ENCODE measurements at regions not wholly inside any gene's neighbourhood (a gene's known extent, or its start where the extent isn't known, plus 50 kb on each side); places are given as distances from the start of the nearest gene placed in this dataset.

DNA sequence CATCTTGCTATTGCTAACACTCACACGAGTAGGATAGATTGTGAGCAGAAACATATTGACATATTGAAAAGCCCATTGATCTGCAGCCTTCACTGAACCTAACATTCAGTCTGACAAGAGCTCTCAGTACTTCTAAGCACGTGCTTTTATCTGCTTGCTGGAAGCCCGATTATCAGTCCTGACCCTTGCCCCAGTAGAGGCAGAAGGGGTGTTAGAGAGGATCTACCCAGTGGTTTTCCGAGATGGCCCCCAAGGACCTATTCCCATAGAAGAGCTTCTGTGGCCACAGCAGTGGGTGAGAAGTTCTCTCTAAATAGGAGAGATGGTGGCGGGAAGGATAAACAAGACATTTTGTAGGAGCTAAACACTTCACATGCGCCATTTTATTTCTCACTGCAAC lies 290.9 kb upstream of the MAF start:
- intact Hi-C loops (cut with DNase I), result no loop called here
- H3K36me3 ChIP-seq, result no peaks in the 10 kb centered on the region
- H3K4me3 ChIP-seq, result no peak overlapping the region
- no peaks in the 10 kb centered on the region for H3K9me3 ChIP-seq
- ATAC-seq (no peak), DNase-seq (no peak)
- peaks cover 0 to 5% (median 0%) of the 10 kb centered on the region in 9 donors for H3K27me3 ChIP-seq
- no peak for TF ChIP-seq POLR2A (IDR thresholded peaks at IDR 0.05)
- TF ChIP-seq, protein P1, sequence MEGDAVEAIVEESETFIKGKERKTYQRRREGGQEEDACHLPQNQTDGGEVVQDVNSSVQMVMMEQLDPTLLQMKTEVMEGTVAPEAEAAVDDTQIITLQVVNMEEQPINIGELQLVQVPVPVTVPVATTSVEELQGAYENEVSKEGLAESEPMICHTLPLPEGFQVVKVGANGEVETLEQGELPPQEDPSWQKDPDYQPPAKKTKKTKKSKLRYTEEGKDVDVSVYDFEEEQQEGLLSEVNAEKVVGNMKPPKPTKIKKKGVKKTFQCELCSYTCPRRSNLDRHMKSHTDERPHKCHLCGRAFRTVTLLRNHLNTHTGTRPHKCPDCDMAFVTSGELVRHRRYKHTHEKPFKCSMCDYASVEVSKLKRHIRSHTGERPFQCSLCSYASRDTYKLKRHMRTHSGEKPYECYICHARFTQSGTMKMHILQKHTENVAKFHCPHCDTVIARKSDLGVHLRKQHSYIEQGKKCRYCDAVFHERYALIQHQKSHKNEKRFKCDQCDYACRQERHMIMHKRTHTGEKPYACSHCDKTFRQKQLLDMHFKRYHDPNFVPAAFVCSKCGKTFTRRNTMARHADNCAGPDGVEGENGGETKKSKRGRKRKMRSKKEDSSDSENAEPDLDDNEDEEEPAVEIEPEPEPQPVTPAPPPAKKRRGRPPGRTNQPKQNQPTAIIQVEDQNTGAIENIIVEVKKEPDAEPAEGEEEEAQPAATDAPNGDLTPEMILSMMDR (IDR thresholded peaks at IDR 0.05), result no peak
- H3K27ac ChIP-seq, result no peak overlapping the region
- no peaks in the 10 kb centered on the region for H3K4me1 ChIP-seq
- 78 to 79% (median 78%) methylated on average over 6 of the region's 6 CpGs for WGBS, 4 donors

DNA sequence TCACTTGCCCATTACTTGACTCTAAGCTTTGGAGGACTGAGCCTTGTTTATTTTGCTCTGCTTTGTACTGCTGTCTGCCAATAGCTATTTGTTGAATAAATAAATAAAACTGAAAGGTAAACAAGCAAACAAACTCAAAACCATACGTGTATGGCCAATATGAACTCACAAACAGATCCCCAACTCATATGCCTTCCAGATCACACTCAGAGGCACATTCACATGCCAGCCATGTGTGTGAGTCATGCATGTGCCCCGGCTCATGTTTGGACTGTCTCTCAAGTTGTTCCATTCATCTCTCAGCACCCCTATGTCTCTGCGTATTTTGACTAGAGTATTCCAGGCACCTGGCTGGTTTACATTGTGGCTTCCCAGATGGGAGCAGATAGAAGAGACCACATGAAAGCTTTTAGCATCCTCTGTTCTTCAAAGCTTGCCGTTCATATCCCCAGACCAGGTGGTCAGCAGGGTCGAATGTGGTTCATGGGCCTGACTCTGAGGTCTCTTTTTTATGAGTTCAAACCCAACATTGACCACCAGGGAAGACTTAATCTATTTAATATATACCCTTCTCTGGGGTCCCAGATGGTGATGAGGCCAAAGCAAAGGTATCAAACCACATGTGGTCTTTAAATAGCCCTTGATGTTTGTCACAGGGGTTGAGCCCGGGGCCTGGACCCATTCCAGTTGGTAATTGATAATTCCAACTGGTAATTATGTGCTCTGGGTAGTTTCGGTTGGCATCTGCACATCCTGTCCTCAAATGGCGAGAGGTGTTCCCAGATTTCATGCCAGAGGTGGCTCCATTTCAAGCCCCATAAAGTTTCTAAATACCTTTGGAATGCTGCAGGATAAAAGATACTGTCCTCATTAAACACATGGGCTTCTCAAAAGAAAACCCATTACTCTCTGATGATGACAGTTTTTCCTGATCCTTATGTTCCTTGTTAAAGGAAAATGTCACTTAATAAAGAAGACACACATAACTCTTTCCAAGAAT lies 287.3 kb upstream of the MAF start:
- intact Hi-C loops (cut with DNase I), result no loop called here
- DNase-seq (no peak), ATAC-seq (no peak)
- Histone ChIP-seq H3K9me3 (no peaks in the 10 kb centered on the region), H3K27me3 (peaks cover 0 to 5% (median 0%) of the 10 kb centered on the region in 9 donors), H3K4me3 (no peak overlapping the region), H3K27ac (no peak overlapping the region), H3K4me1 (no peaks in the 10 kb centered on the region), H3K36me3 (no peaks in the 10 kb centered on the region)
- 88 to 94% (median 91%) methylated on average over 8 of the region's 8 CpGs for WGBS, 4 donors
- TF ChIP-seq, protein P1 (IDR thresholded peaks at IDR 0.05), result no peak
- TF ChIP-seq POLR2A (IDR thresholded peaks at IDR 0.05), result no peak

DNA sequence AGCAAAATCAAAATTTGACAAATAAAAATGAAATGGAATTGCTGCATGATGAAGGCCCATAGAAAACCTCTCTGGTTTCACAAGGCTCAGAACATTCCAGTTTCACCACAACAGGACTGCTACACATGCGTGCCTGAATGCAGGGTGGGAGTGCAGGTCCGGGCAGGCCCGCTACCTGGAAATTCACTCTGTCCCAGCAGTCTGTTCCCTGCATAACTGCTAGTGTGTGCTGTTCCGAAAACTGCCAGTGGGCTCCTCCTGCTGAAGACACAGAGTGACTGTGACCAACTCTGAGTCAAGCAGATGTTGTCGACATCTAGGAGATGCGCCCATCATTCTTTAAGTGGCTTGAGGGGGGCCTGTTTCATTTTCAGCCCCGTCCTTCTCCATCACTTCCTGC lies 284.8 kb upstream of the MAF start:
- Histone ChIP-seq H3K4me1 (no peaks in the 10 kb centered on the region), H3K36me3 (no peaks in the 10 kb centered on the region), H3K9me3 (no peaks in the 10 kb centered on the region), H3K27me3 (no peaks in the 10 kb centered on the region), H3K27ac (no peak overlapping the region), H3K4me3 (no peak overlapping the region)
- TF ChIP-seq POLR2A (IDR thresholded peaks at IDR 0.05), result no peak
- DNase-seq, result no peak
- 73 to 81% (median 77%) methylated on average over 6 to 7 of the region's 7 CpGs for WGBS, 4 donors
- no peak for ATAC-seq
- intact Hi-C loops (cut with DNase I), result no loop called here

DNA sequence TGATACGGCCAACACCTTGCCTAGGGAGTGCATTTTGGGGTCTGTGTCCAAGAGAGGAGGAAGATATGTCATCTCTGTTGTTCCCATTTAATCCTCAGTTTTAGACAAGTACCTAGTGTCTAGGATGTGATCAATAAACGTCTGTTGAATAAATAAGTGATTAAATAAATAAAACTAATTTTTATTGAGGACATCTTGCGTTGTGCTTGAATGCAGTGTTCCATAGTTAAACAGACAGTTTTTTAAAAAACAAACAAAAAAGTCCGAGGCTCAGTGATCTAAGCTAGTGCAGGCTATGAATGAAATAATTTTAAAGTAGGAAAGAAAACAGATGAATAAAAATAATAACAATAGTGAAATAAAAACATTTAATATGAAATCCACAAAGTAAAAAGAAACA lies 283.0 kb upstream of the MAF start:
- TF ChIP-seq, protein P1 (IDR thresholded peaks at IDR 0.05), result no peak
- TF ChIP-seq POLR2A (IDR thresholded peaks at IDR 0.05), result no peak
- no peak for DNase-seq
- Histone ChIP-seq H3K4me1 (no peaks in the 10 kb centered on the region), H3K9me3 (no peaks in the 10 kb centered on the region), H3K4me3 (no peak overlapping the region), H3K27ac (no peak overlapping the region), H3K27me3 (no peaks in the 10 kb centered on the region), H3K36me3 (no peaks in the 10 kb centered on the region)
- no peak for ATAC-seq
- WGBS, 4 donors, result 83 to 92% (median 87%) methylated on average over 4 of the region's 4 CpGs
- intact Hi-C loops (cut with DNase I), result no loop called here
